GM12873 (cell line): ENCODE measurements at regions not wholly inside any gene's neighbourhood (a gene's known extent, or its start where the extent isn't known, plus 50 kb on each side); places are given as distances from the start of the nearest gene placed in this dataset.

Experiments used
- TF ChIP-seq, protein P1 (sequence below): IDR thresholded peaks from 2 replicates; pipeline ENCODE4 v1.5.1; 2012; ENCODE audit warnings: low read depth, mild to moderate bottlenecking, moderate library complexity, low read length, control low read depth; ENCODE audit not compliant: insufficient read depth; ENCODE audit errors: missing control alignments

- TF ChIP-seq, protein P1, sequence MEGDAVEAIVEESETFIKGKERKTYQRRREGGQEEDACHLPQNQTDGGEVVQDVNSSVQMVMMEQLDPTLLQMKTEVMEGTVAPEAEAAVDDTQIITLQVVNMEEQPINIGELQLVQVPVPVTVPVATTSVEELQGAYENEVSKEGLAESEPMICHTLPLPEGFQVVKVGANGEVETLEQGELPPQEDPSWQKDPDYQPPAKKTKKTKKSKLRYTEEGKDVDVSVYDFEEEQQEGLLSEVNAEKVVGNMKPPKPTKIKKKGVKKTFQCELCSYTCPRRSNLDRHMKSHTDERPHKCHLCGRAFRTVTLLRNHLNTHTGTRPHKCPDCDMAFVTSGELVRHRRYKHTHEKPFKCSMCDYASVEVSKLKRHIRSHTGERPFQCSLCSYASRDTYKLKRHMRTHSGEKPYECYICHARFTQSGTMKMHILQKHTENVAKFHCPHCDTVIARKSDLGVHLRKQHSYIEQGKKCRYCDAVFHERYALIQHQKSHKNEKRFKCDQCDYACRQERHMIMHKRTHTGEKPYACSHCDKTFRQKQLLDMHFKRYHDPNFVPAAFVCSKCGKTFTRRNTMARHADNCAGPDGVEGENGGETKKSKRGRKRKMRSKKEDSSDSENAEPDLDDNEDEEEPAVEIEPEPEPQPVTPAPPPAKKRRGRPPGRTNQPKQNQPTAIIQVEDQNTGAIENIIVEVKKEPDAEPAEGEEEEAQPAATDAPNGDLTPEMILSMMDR, result no peak
Measured at GRCh38 chr7:125934539-125934938, 1004.9 kb upstream of the POT1 start.

DNA sequence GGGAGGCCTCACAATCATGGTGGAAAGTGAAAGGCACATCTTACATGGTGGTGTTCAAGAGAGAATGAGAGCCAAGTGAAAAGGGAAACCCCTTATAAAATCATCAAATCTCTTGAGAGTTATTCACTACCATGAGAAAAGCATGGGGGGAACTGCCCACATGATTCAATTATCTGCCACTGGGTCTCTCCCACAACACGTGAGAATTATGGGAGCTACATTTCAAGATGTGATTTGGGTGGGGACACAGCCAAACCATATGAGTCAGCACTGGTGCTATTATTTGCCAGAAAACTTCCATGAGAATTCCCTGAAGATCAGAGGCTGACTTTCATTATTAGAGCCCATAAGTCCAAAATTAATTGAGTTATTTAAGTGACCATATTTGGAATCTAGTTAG lies 1001.2 kb upstream of the POT1 start:
- TF ChIP-seq, protein P1, result no peak

DNA sequence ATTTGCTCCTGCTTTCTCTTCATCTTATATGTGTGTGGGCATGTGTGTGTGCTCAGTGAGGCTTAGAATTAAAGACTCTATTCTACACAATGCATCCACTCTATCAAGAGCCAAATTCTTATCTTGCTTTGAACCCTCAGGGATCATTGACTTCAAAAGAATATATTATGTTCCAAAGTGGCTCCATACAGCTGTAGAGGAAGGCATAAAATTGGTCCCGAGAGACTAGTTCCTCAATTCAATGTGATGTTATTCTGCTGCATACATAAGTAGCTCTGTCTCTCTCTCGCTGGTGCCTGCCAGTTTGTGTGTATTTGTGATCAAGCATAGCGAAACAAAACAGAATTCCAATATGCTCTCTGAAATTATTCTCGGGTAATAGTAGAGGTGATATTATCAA lies 997.9 kb upstream of the POT1 start:
- TF ChIP-seq, protein P1, result no peak

- TF ChIP-seq, protein P1, result no peak
Measured at GRCh38 chr7:125926621-125927020, 997.0 kb upstream of the POT1 start.

GRCh38 chr7:125924037-125924436 lies 994.4 kb upstream of the POT1 start:
- TF ChIP-seq, protein P1, result no peak

DNA sequence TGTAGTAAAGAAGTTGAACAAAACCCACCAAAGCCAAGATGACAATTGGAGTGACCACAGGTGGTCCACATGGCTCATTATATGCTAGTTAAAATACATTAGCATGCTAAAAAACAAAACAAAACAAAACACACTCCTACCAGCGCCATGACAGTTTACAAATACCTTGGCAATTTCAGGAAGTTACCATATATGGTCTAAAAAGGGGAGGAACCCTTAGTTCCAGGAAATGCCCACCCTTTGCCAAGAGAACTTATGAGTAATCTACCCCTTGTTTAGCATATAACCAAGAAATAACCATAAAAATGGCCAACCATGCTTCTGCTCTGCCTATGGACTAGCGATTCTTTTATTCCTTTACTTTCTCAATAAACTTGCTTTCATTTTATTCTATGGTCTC lies 979.1 kb upstream of the POT1 start:
- TF ChIP-seq, protein P1, result no peak

DNA sequence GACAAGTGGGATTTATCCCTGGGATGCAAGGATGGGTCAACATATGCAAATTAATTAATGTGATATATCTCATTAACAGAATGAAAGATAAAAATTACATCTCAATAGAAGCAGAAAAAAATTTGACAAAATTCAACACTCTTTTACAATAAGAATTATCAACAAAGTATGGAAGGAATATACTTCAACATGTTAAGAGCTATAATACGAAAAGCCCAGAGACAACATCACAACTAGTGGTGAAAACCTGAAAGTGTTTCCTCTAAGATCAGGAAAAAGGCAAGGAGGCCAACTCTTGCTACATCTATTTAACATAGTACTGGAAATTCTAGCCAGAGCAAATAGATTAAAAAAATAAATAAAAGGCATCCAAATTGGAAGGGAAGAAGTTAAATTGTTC lies 970.0 kb upstream of the POT1 start:
- TF ChIP-seq, protein P1, result no peak
